ENCODE measurements at regions not wholly inside any gene's neighbourhood (a gene's known extent, or its start where the extent isn't known, plus 50 kb on each side); places are given as distances from the start of the nearest gene placed in this dataset.

- intact Hi-C loops (cut with DNase I) = no loop called here
- DNase-seq (ENCODE audit: low spot score) = no peak
Observed at GRCh38 chr5:172570594-172571334, 70.3 kb upstream of the NEURL1B start.

DNA sequence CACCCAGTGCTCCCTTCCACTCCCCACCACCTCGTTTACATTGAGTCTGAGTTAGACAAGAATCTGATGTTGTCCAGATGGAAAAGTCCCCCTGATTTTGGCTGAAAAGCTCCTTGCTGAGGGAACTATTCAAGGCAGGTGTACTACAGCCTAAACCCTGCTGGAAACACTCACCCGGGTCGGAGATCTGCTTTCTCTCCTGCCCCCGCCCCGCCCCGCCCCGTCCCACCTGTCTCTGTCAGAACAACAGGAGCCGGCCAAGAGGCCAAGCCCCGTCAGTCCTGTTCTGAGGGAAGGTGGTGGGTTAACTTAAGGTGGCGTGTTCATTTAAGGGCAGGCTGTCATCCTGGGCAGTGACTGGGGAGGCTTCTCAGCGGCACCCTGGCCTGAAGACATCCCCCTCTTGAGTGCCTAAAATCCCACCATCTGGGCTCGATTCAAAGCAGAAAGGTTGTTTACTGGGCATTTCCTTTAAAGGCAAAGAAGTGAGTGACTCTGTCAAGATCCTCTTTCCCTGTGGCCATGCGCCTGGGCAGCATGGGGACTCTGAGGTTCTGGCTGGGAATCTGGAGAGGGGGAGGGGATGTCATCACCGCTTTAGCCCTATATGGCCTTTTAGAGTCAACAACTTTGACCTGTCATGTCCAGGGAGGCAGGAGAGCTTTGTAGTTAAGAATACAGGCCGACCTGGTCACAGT is 71.1 kb upstream of the NEURL1B start:
- no peak for DNase-seq (ENCODE audit: low spot score)
- intact Hi-C loops (cut with DNase I) = no loop called here

DNA sequence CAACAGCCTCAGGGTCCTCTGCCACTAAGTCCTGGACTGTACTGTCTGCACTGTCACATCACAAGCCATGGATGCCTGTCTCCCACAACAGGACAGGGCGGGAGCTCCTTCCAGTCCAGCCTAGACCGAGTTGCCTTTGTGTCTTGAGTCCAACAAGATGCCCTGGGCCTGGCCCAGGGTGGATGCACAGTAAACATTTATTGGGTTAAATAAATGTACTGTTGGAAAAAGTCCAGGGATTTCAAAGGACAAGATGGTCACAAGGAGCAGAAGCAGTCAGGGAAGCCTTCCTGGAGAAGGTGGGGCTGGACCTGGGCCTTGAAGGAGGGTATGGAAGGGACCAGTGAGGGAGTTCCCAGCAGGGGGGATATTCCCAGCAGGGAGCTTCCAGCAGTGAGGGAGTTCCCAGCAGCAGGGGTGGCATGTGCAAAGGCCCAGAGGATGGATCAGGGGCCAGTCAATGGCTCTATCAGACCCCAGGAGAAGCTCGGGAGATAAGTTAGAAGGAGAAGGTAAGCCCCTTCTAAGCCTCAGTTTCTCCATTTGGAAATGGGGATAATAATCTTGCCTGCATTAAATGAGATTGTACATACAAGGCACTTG is 72.7 kb upstream of the NEURL1B start:
- intact Hi-C loops (cut with DNase I) = no loop called here
- DNase-seq (ENCODE audit: low spot score) = no peak

DNA sequence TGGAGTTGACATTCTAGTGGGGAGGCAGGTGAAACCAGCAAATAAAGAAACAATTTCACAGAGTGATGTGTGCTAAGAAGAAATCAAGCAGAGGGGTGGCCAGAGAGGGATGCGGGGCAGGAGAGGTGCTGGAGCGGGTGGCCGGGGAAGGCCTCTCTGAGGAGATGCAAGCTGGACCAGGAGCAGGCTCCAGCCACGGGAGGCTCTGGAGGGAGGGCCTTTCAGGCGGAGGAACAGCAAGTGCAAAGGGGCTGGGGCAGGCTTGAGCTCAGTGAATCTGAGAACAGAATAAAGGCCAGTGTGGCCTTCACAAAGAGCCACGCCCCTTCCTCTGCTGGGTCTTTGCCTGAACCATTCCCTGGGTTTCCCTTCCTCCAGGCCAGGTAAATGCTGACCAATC is 73.2 kb upstream of the NEURL1B start:
- DNase-seq (ENCODE audit: low spot score) = no peak
- intact Hi-C loops (cut with DNase I) = no loop called here

DNA sequence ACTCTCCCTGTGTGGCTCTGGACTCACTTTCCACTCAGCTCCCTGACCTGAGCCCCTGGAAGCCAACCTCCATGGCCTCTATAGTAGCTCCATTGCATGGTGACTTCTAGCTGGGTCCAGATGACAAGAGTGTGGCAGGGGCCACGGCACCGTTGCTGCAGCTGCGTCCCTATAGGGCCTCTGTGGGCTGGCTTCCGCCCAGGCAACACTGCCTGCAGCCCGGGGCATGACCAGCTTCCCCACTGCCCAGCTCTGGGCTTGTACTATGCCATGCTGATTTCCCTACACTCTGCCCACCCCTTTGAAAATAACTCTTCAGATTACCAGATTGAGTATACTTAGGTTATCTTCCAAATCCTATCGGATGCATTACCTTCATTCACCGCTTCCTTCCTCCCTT is 73.8 kb upstream of the NEURL1B start:
- intact Hi-C loops (cut with DNase I) = no loop called here
- DNase-seq (ENCODE audit: low spot score) = no peak

DNA sequence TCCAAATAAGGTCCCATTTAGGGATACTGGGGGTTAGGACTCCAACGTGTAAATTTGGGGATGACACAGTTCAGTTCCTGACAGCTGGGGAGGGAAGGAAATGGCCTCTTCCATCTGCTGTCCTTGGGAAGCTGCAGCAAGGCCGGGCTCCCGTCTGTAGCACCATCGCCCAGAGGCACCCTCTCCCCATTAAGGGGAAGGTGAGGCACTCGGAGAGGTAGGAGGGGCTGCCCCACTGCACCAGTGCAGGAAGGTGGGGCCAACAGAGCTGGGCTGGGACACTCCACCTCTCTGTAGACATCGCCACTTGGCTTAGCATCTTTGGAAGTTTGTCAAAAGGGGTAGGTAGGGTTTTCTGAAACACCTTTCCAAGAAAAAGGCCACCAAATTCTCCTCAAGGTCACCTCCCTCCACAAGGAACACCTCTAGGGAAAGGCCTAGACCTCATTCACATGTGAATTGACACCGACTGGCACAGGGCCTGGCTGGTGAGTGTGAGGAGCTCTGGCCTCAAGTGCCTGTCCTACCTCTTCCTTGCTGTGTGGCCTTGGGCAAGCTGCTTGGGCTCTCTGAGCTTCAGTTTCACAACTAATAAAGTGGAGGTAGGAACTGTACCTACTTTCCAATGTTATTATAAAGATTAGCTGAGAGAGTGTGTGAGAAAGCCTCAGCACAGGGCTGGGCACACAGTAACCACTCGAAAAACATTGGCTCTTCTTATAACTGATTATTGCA is 75.0 kb upstream of the NEURL1B start:
- intact Hi-C loops (cut with DNase I) = no loop called here
- no peak for DNase-seq (ENCODE audit: low spot score)

GRCh38 chr5:172565455-172565854 is 75.6 kb upstream of the NEURL1B start:
- intact Hi-C loops (cut with DNase I) = no loop called here
- DNase-seq (ENCODE audit: low spot score) = no peak

DNA sequence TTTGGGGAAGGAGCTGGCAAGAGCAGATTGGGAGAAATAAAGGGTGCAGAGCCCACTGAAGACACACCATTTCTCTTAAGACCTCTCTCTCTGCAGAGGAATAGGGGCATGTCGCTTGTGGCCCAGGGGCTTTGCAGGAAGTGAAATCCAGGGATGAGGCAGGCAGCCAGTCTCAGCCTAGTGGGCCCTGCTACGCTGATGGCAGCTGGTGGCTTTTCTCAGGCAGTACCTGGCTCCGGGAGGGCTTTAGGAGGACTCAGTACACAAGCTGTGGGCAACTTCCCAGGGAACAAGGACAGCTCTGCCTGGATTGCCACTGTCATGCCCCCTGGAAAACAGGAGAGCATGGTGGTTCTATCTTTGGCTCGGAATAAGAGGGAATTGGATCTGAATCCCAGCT is 76.2 kb upstream of the NEURL1B start:
- DNase-seq (ENCODE audit: low spot score) = no peak
- intact Hi-C loops (cut with DNase I) = no loop called here

DNA sequence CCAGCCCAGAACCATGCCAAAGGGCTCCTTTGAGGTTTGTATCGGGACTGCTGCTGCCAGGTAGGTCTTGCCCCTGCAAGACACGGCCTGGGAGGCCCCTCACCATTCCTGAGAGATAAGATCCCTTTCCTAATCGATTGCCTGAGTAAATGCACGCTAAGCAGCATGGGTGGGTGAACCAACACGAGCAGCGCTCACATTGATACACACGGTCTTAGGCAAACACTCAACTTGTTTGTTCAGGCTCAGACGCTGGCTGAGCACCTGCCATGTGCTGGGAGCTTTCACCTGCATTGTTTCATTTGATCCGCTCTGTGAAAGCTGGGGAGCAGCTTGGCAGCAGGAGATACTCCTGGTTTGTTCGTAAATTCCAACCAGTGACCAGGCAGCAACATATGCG is 76.9 kb upstream of the NEURL1B start:
- no peak for DNase-seq (ENCODE audit: low spot score)
- intact Hi-C loops (cut with DNase I) = no loop called here

GRCh38 chr5:172562443-172562842 is 78.6 kb upstream of the NEURL1B start:
- no peak for DNase-seq (ENCODE audit: low spot score)
- intact Hi-C loops (cut with DNase I) = no loop called here

- intact Hi-C loops (cut with DNase I) = no loop called here
- no peak for DNase-seq (ENCODE audit: low spot score)
Observed at GRCh38 chr5:172561151-172561550, 79.9 kb upstream of the NEURL1B start.

DNA sequence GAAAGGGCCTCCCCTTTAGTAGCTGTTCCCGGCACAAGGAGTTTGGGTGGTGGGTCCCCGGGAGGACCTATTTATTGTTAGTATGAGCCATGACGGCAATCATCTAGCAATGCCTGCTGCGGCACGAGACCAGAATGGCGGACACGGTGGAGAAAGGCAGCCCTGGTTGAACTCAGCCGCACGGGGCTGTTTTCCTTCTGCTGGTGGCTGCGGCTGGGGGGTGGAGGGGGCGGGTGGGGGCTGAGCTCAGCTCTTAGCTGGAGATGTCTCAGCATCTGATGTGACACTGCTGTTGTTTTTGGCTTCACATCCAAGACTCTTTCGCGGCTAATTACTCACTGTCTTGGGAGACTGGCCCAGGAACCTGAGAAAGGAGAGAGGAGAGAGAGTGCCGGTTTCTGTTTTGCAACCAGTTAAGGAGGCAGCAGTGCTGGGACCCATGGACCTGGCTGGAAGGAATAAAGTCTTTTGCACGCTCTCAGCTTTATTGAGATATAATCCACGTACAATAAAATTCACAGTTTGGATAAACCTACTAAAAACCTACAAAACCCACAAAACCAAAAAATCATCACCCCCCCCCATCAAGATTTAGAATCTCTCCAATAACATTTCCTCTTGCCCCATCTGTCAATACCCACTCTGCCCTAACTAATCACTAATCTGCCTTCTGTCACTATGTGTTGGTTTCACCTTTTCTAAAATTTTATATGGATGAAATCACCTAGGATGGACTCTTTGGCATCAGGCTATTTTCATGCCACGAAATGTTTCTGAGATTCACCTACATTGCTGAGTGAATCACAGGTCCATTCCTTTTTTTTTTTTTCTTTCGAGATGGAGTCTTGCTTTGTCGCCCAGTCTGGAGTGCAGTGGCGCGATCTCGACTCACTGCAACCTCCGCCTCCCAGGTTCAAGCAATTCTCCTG is 81.8 kb upstream of the NEURL1B start:
- intact Hi-C loops (cut with DNase I) = loop anchor here (5.0 to 10.0 kb wide), 2 partner anchors 83 to 86 kb away; partner anchors contain the start of gene NEURL1B (in 2 of the 2)
- no peak for DNase-seq (ENCODE audit: low spot score)

GRCh38 chr5:172558076-172558976 is 82.7 kb upstream of the NEURL1B start:
- intact Hi-C loops (cut with DNase I) = loop anchor here (5.0 to 10.0 kb wide), 2 partner anchors 84 to 86 kb away; partner anchors contain the start of gene NEURL1B (in 2 of the 2)

GRCh38 chr5:172556971-172557461 is 84.0 kb upstream of the NEURL1B start:
- intact Hi-C loops (cut with DNase I) = loop anchor here (5.0 to 10.0 kb wide), 2 partner anchors 85 to 88 kb away; partner anchors contain the start of gene NEURL1B (in 2 of the 2)
- no peak for DNase-seq (ENCODE audit: low spot score)

More at GRCh38 chr5:172558076-172558976, 82.7 kb upstream of the NEURL1B start:
- DNase-seq (ENCODE audit: low spot score) = no peak

- DNase-seq (ENCODE audit: low spot score) = no peak
- intact Hi-C loops (cut with DNase I) = loop anchor here (5.0 to 10.0 kb wide), 2 partner anchors 86 to 89 kb away; partner anchors contain the start of gene NEURL1B (in 2 of the 2)
Observed at GRCh38 chr5:172556262-172556661, 84.8 kb upstream of the NEURL1B start.

- no peak for DNase-seq (ENCODE audit: low spot score)
- intact Hi-C loops (cut with DNase I) = loop anchor here (5.0 to 10.0 kb wide), 2 partner anchors 72 to 90 kb away; partner anchors contain the start of gene NEURL1B (in 1 of the 2)
Observed at GRCh38 chr5:172554562-172554961, 86.5 kb upstream of the NEURL1B start.

GRCh38 chr5:172553903-172554302 is 87.2 kb upstream of the NEURL1B start:
- peak; percentile 58 for DNase-seq (ENCODE audit: low spot score)

More at GRCh38 chr5:172553903-172554302, 87.2 kb upstream of the NEURL1B start:
- intact Hi-C loops (cut with DNase I) = loop anchor here (5.0 to 10.0 kb wide), 2 partner anchors 72 to 91 kb away; partner anchors contain the start of gene NEURL1B (in 1 of the 2)

Data from posterior vena cava (tissue), 2 donors.